AG10803 (cell line): ENCODE measurements at regions not wholly inside any gene's neighbourhood (a gene's known extent, or its start where the extent isn't known, plus 50 kb on each side); places are given as distances from the start of the nearest gene placed in this dataset.

Experiments
- DNase-seq: peaks from one replicate; pipeline ENCODE4 v3.0.0; 2010; ENCODE audit warnings: low read depth
- H3K4me3 ChIP-seq: 2 replicates; pipeline ENCODE4 v1.5.1; 2011; ENCODE audit warnings: mild to moderate bottlenecking, low read length, control low read depth
- TF ChIP-seq, protein P1 (sequence below): conservative IDR thresholded peaks from 2 replicates; pipeline ENCODE4 v1.5.1; 2011; ENCODE audit warnings: mild to moderate bottlenecking, low read length, control low read depth, inconsistent platforms

DNA sequence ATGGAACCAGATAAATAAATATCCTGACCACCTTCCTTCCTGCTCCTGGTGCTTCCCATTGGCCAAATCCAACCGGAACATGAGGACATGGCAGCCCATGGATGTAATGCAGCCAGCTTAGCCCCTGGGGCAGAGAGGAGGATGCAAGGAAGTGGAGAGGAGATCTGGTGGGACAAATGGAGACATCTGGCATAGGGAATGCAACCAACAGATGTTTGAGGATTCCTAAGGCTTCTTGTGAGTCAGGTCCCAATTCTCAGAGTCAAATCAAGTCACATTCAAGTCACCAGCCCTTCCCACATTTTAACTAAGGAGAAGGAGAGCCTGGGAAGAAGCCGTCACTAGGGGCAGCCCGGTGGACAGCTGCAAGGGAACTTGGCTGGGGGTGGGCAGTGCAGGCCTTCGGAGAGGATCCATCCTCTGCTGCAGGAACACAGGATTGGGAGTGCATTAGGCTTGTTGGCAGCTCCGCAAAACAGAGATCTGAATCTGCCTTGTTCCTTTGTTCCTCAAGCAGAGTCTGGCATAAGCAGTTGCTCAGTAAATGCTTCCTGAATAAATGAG, 62.8 kb upstream of the HS3ST2 start:
- TF ChIP-seq, protein P1, sequence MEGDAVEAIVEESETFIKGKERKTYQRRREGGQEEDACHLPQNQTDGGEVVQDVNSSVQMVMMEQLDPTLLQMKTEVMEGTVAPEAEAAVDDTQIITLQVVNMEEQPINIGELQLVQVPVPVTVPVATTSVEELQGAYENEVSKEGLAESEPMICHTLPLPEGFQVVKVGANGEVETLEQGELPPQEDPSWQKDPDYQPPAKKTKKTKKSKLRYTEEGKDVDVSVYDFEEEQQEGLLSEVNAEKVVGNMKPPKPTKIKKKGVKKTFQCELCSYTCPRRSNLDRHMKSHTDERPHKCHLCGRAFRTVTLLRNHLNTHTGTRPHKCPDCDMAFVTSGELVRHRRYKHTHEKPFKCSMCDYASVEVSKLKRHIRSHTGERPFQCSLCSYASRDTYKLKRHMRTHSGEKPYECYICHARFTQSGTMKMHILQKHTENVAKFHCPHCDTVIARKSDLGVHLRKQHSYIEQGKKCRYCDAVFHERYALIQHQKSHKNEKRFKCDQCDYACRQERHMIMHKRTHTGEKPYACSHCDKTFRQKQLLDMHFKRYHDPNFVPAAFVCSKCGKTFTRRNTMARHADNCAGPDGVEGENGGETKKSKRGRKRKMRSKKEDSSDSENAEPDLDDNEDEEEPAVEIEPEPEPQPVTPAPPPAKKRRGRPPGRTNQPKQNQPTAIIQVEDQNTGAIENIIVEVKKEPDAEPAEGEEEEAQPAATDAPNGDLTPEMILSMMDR = no peak
- no peak for DNase-seq
- H3K4me3 ChIP-seq = no peak overlapping the region

DNA sequence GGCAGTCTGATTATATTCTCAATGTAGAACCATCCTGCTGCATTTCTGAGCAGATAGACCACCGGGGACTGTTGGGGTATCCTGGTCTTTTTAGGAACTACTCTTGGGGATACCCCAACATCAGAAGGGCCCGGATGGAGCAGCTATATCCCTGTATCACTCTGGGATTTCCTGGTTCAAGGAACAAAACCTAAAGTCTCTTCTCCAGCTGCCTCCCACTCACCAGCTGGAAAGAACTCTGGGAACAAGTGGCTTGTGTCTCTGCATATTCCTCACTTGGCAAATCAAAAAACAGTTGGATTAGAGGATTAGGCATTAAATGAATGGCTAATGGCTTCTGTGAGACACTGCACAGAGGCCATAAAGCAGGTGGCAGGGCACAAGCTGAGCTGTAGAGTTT, 62.3 kb upstream of the HS3ST2 start:
- no peak overlapping the region for H3K4me3 ChIP-seq
- DNase-seq = no peak
- TF ChIP-seq, protein P1 = no peak

DNA sequence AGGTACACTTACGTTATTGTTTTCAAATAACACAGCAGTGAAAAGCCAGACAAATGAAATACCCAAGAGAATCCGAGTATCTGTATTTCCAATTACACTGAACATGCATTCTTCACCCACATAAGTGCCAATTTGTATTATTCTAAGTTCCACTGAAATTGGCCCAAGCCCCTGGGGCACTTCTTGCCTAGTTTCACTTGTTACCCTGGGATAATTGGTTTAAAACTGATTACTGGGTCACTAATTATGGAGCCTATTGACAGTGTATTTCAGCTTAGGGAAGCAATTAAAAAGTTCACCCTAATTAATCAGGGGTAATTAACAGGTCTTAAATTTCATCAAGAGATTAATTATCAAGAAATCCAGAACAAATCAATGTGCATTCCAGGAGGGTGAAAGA, 60.5 kb upstream of the HS3ST2 start:
- no peak for DNase-seq
- TF ChIP-seq, protein P1 = no peak
- H3K4me3 ChIP-seq = no peak overlapping the region

DNA sequence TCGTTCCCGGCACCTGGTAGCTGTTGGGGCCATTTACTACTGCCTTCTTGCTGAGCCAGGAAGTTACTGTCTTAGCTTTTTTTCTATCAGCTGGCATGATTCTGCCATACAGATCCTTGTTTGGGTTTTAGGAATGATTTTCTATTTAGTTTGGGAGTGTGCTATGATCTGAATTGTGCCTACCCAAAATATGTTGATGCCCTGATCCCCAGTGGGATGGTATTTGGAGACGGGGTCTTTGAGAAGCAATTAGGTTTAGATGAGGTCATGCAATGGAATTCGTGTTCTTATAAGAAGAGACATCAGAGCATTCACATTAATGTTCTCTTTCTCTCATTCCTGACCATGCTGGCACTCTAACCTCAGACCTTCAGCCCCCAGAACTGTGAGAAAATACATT, 59.4 kb upstream of the HS3ST2 start:
- TF ChIP-seq, protein P1 = no peak
- no peak overlapping the region for H3K4me3 ChIP-seq
- DNase-seq = no peak

DNA sequence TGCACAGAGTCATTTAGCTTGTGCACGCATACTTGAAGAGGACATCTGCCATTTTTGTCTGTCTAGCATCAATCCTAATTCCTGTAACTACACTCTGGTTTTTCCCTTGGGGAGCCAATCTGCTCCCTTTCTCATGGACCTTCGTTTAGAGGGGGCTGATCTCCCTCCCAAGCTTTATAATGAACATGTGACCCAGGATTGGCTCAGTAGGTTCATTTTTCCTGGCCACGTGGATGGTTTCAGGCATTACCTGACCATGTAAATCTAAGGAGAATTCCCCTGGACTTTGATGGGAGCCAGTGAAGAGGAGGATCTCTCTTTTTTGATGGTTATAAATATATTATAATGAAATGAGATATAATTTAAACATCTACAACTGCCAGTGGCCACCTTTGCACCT, 56.8 kb upstream of the HS3ST2 start:
- TF ChIP-seq, protein P1 = no peak
- DNase-seq = no peak
- H3K4me3 ChIP-seq = no peak overlapping the region

DNA sequence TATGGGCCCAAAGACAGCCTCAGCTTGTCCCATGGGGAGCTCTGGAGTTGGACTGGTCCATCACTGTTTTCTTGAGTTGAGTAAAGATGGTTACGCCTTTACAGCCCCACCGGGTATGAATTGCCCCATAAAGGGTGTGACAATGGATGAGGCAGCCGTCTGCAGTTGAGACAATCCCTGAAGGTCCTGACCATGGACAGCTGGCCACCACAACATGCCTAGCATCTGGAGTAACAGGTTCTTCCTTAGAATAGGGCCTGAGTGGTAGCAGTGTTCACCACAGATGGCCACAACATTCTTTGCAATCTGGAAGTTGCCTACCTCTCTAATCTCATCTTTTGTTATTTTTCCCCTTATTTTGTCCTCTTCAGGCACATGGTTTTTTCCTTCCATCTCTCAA, 51.5 kb upstream of the HS3ST2 start:
- TF ChIP-seq, protein P1 = no peak
- no peak for DNase-seq
- H3K4me3 ChIP-seq = no peak overlapping the region

DNA sequence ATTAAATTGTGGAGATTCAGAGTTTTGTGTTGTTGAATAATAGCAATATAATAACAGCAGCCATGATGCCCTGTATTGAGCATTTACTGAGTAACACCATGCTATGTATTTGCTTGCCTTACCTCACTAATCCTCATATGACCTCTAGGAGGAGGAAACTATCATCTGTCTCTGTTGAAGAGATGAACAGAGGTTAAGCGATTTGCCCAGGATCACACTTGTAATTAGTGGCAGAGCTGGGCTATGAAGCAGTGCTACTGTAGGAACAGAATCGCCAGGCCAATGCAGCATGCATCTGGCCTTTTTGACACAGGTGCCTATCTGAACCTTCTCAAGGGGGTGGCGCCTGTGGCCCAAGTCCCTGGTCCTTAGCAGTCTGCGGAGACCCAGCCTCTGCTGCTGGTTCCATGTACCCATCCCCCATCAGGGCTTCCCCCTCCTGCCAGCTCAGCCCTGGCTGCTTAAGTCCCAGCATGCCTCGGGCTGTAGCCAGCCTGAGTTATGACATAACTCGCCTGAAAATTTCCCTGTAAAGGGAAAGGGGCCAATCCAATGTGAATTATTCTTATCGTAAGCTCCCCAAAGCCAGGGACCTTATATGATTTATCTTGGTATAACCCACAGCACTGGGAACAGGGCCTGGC, 50.4 kb upstream of the HS3ST2 start:
- DNase-seq = no peak
- TF ChIP-seq, protein P1 = no peak
- no peak overlapping the region for H3K4me3 ChIP-seq
